CD14-positive monocyte (primary cell): ENCODE measurements at regions not wholly inside any gene's neighbourhood (a gene's known extent, or its start where the extent isn't known, plus 50 kb on each side); places are given as distances from the start of the nearest gene placed in this dataset.

Experiments used
- DNase-seq, 3 donors: peaks; one replicate each; pipeline ENCODE4 v3.0.0-alpha.2; 2011 to 2022
- H2AFZ ChIP-seq: 2 replicates; pipeline ENCODE4 v1.6.0; 2012; ENCODE audit warnings: mild to moderate bottlenecking, low read depth, low read length, inconsistent platforms; ENCODE audit not compliant: insufficient read depth, poor library complexity, severe bottlenecking
- H3K27ac ChIP-seq, 2 donors: 1 replicate in 1 of 2; 2 replicates in 1 of 2; pipeline ENCODE4 v1.5.1; 2012 to 2013; ENCODE audit warnings: low read length in 2 of 2, control low read depth in 1 of 2, inconsistent platforms in 1 of 2, low read depth in 1 of 2, mild to moderate bottlenecking in 1 of 2
- H3K27me3 ChIP-seq, 2 donors: one replicate each; pipeline versions ENCODE4 v1.6.0 to v1.6.1; 2011 to 2013; ENCODE audit warnings: low read length in 2 of 2; ENCODE audit not compliant: control insufficient read depth in 2 of 2, insufficient read depth in 2 of 2
- H3K36me3 ChIP-seq, 2 donors: replicated peaks in 1 of 2; 1 replicate in 1 of 2; 2 replicates in 1 of 2; pipeline versions ENCODE4 v1.5.1 to v1.6.1; 2012 to 2013; ENCODE audit warnings: low read length in 2 of 2, control low read depth in 1 of 2, inconsistent platforms in 1 of 2, mild to moderate bottlenecking in 1 of 2; ENCODE audit not compliant: insufficient read depth in 2 of 2, control insufficient read depth in 1 of 2
- H3K4me1 ChIP-seq, 2 donors: 1 replicate in 1 of 2; 2 replicates in 1 of 2; pipeline versions ENCODE4 v1.5.1 to v1.6.1; 2012 to 2013; ENCODE audit warnings: low read length in 2 of 2, control low read depth in 1 of 2, inconsistent platforms in 1 of 2, mild to moderate bottlenecking in 1 of 2, moderate library complexity in 1 of 2; ENCODE audit not compliant: insufficient read depth in 2 of 2, control insufficient read depth in 1 of 2
- H3K4me2 ChIP-seq: replicated peaks from 2 replicates; pipeline ENCODE3; 2012; ENCODE audit warnings: low read length, moderate library complexity, mild to moderate bottlenecking; ENCODE audit not compliant: poor library complexity, severe bottlenecking; ENCODE audit errors: extremely low read depth
- H3K4me3 ChIP-seq, 3 experiments: fragments of 200-600 bp in 1 of 3; sonication (generic) in 1 of 3; replicated peaks in 1 of 3; 1 replicate in 2 of 3; 2 replicates in 1 of 3; pipeline ENCODE4 v1.5.1; 2011 to 2013; ENCODE audit warnings: low read length in 3 of 3, mild to moderate bottlenecking in 3 of 3, control low read depth in 2 of 3, low read depth in 2 of 3, inconsistent platforms in 1 of 3, moderate library complexity in 1 of 3
- H3K79me2 ChIP-seq: 2 replicates; pipeline ENCODE4 v1.6.0; 2012; ENCODE audit warnings: mild to moderate bottlenecking, control low read depth, inconsistent platforms, low read length, moderate library complexity; ENCODE audit not compliant: insufficient read depth
- H3K9ac ChIP-seq: 2 replicates; pipeline ENCODE4 v1.6.0; 2017; ENCODE audit warnings: low read length, mild to moderate bottlenecking; ENCODE audit not compliant: insufficient read depth, poor library complexity, severe bottlenecking
- H3K9me3 ChIP-seq, 2 donors: replicated peaks in 1 of 2; 1 replicate in 1 of 2; 2 replicates in 1 of 2; pipeline versions ENCODE4 v1.5.1 to v1.6.1; 2012 to 2013; ENCODE audit warnings: low read length in 2 of 2, control low read depth in 1 of 2; ENCODE audit not compliant: control insufficient read depth in 1 of 2, insufficient read depth in 1 of 2
- H4K20me1 ChIP-seq: 2 replicates; pipeline ENCODE4 v1.6.0; 2012; ENCODE audit warnings: mild to moderate bottlenecking, low read length, control low read depth, moderate library complexity; ENCODE audit not compliant: insufficient read depth
- H3K27ac Mint-ChIP-seq, 7 donors: one replicate each; pipeline ENCODE4 v1.8.0; 2020; ENCODE audit warnings: mild to moderate bottlenecking in 7 of 7, mixed read lengths in 7 of 7, moderate library complexity in 6 of 7, inconsistent platforms in 2 of 7
- H3K27me3 Mint-ChIP-seq, 3 donors: one replicate each; pipeline ENCODE4 v1.8.0; 2021 to 2022; ENCODE audit warnings: low read depth in 3 of 3, mild to moderate bottlenecking in 3 of 3, mixed read lengths in 3 of 3, moderate library complexity in 3 of 3, inconsistent platforms in 1 of 3
- H3K36me3 Mint-ChIP-seq, 2 donors: one replicate each; pipeline ENCODE4 v1.8.0; 2020; ENCODE audit warnings: mixed read lengths in 2 of 2, inconsistent platforms in 1 of 2, mild to moderate bottlenecking in 1 of 2
- H3K4me1 Mint-ChIP-seq: one replicate; pipeline ENCODE4 v1.8.0; 2020; ENCODE audit warnings: mild to moderate bottlenecking, mixed read lengths
- H3K4me3 Mint-ChIP-seq, 2 donors: one replicate each; pipeline ENCODE4 v1.8.0; 2020; ENCODE audit warnings: mild to moderate bottlenecking in 2 of 2, mixed read lengths in 2 of 2, moderate library complexity in 1 of 2
- H3K9me3 Mint-ChIP-seq, 7 donors: one replicate each; pipeline ENCODE4 v1.8.0; 2020 to 2022; ENCODE audit warnings: mixed read lengths in 7 of 7, mild to moderate bottlenecking in 6 of 7, moderate library complexity in 6 of 7, inconsistent platforms in 2 of 7
- CTCF ChIP-seq: fragments of 200-600 bp; IDR thresholded peaks from one replicate; pipeline ENCODE4 v1.8.0; 2022; ENCODE audit warnings: antibody characterized with exemption, mild to moderate bottlenecking
- WGBS: methylation state at CpG from one replicate; pipeline ENCODE4 v1.1.5; 2013; ENCODE audit warnings: missing lambda C conversion rate; ENCODE audit not compliant: insufficient coverage; 5-methylcytosine and 5-hydroxymethylcytosine counted together
- intact Hi-C, 2 donors: fragments of 100-400 bp; cut with micrococcal nuclease; formaldehyde crosslinking; loops; one replicate each; pipeline versions ENCODE4 v1.15.0 to v1.15.1; 2023

GRCh38 chr4:58636381-58636780 lies 1526.2 kb upstream of the IGFBP7 start:
- intact Hi-C loops = no loop called here
- no peak overlapping the region for H3K4me3 ChIP-seq
- no peaks in the 10 kb centered on the region for H3K4me1 Mint-ChIP-seq
- H3K27me3 Mint-ChIP-seq = no peaks in the 10 kb centered on the region
- no peak overlapping the region for H3K27ac Mint-ChIP-seq
- no peak overlapping the region for H2AFZ ChIP-seq
- TF ChIP-seq CTCF = no peak
- H3K27ac ChIP-seq = no peak overlapping the region
- H3K9me3 ChIP-seq = no peaks in the 10 kb centered on the region
- H3K79me2 ChIP-seq = no peaks in the 10 kb centered on the region
- H3K4me3 Mint-ChIP-seq = no peak overlapping the region
- no peaks in the 10 kb centered on the region for H4K20me1 ChIP-seq
- no peak overlapping the region for H3K9ac ChIP-seq
- peaks cover 0 to 9% (median 0%) of the 10 kb centered on the region in 7 donors for H3K9me3 Mint-ChIP-seq
- WGBS = no CpG with 5 or more reads among the region's 2 CpGs
- H3K36me3 ChIP-seq = no peaks in the 10 kb centered on the region
- no peaks in the 10 kb centered on the region for H3K27me3 ChIP-seq
- H3K36me3 Mint-ChIP-seq = no peaks in the 10 kb centered on the region
- no peaks in the 10 kb centered on the region for H3K4me1 ChIP-seq
- DNase-seq = no peak
- H3K4me2 ChIP-seq = no peak overlapping the region

- TF ChIP-seq CTCF = no peak
- H3K79me2 ChIP-seq = no peaks in the 10 kb centered on the region
- intact Hi-C loops = no loop called here
- Mint-ChIP-seq H3K36me3 (no peaks in the 10 kb centered on the region), H3K27ac (no peak overlapping the region), H3K9me3 (peaks cover 0 to 11% (median 8%) of the 10 kb centered on the region in 7 donors), H3K4me3 (no peak overlapping the region), H3K27me3 (no peaks in the 10 kb centered on the region), H3K4me1 (no peaks in the 10 kb centered on the region)
- no peaks in the 10 kb centered on the region for H3K36me3 ChIP-seq
- H3K4me2 ChIP-seq = no peak overlapping the region
- H3K9ac ChIP-seq = no peak overlapping the region
- H4K20me1 ChIP-seq = no peaks in the 10 kb centered on the region
- no peak overlapping the region for H2AFZ ChIP-seq
- DNase-seq = no peak
- H3K4me1 ChIP-seq = no peaks in the 10 kb centered on the region
- H3K27me3 ChIP-seq = no peaks in the 10 kb centered on the region
- H3K4me3 ChIP-seq = no peak overlapping the region
- no peak overlapping the region for H3K27ac ChIP-seq
- no CpG with 5 or more reads among the region's 2 CpGs for WGBS
- peaks cover 4 to 13% of the 10 kb centered on the region in 2 donors for H3K9me3 ChIP-seq
Measured at GRCh38 chr4:58617226-58617625, 1507.0 kb upstream of the IGFBP7 start.
